ENCODE measurements at regions not wholly inside any gene's neighbourhood (a gene's known extent, or its start where the extent isn't known, plus 50 kb on each side); places are given as distances from the start of the nearest gene placed in this dataset.

- Histone ChIP-seq H3K9ac (ENCODE audit: low read depth in 1 of 2, low read length in 2 of 2) (no peak overlapping the region), H3K4me3 (ENCODE audit: low read depth in 1 of 3, low read length in 3 of 3) (no peak overlapping the region), H3K9me3 (ENCODE audit: control insufficient read depth in 4 of 4, low read length in 3 of 4) (no peaks in the 10 kb centered on the region), H3K27me3 (ENCODE audit: control insufficient read depth in 4 of 4, insufficient read depth in 4 of 4, low read length in 3 of 4) (no peaks in the 10 kb centered on the region), H3K36me3 (ENCODE audit: control insufficient read depth in 4 of 4, insufficient read depth in 3 of 4, low read depth in 1 of 4, low read length in 3 of 4) (no peaks in the 10 kb centered on the region), H3K27ac (ENCODE audit: low read depth in 1 of 2, low read length in 2 of 2) (no peak overlapping the region), H3K4me1 (ENCODE audit: control insufficient read depth in 4 of 4, insufficient read depth in 4 of 4, low read length in 3 of 4) (no peaks in the 10 kb centered on the region)
- 69% methylated on average over 5 of the region's 5 CpGs for WGBS
- no peak for TF ChIP-seq RAD21 (IDR thresholded peaks at IDR 0.05)
- TF ChIP-seq FOXA2 (IDR thresholded peaks at IDR 0.05): no peak
- no peak for TF ChIP-seq HNF4G (IDR thresholded peaks at IDR 0.05)
- no peak for TF ChIP-seq NR2F2 (IDR thresholded peaks at IDR 0.05)
- no peak for TF ChIP-seq GABPA (IDR thresholded peaks at IDR 0.05 in 1 of 2, conservative IDR thresholded peaks at IDR 0.05 in 1 of 2)
- TF ChIP-seq JUND (IDR thresholded peaks at IDR 0.05): no peak
- TF ChIP-seq, protein P1, sequence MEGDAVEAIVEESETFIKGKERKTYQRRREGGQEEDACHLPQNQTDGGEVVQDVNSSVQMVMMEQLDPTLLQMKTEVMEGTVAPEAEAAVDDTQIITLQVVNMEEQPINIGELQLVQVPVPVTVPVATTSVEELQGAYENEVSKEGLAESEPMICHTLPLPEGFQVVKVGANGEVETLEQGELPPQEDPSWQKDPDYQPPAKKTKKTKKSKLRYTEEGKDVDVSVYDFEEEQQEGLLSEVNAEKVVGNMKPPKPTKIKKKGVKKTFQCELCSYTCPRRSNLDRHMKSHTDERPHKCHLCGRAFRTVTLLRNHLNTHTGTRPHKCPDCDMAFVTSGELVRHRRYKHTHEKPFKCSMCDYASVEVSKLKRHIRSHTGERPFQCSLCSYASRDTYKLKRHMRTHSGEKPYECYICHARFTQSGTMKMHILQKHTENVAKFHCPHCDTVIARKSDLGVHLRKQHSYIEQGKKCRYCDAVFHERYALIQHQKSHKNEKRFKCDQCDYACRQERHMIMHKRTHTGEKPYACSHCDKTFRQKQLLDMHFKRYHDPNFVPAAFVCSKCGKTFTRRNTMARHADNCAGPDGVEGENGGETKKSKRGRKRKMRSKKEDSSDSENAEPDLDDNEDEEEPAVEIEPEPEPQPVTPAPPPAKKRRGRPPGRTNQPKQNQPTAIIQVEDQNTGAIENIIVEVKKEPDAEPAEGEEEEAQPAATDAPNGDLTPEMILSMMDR (IDR thresholded peaks at IDR 0.05; ENCODE audit: low read depth, low read length, missing input control): no peak
- no peak for TF ChIP-seq SP1 (IDR thresholded peaks at IDR 0.05)
- TF ChIP-seq, protein P2, sequence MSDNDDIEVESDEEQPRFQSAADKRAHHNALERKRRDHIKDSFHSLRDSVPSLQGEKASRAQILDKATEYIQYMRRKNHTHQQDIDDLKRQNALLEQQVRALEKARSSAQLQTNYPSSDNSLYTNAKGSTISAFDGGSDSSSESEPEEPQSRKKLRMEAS (IDR thresholded peaks at IDR 0.05): no peak
- TF ChIP-seq, protein P3, sequence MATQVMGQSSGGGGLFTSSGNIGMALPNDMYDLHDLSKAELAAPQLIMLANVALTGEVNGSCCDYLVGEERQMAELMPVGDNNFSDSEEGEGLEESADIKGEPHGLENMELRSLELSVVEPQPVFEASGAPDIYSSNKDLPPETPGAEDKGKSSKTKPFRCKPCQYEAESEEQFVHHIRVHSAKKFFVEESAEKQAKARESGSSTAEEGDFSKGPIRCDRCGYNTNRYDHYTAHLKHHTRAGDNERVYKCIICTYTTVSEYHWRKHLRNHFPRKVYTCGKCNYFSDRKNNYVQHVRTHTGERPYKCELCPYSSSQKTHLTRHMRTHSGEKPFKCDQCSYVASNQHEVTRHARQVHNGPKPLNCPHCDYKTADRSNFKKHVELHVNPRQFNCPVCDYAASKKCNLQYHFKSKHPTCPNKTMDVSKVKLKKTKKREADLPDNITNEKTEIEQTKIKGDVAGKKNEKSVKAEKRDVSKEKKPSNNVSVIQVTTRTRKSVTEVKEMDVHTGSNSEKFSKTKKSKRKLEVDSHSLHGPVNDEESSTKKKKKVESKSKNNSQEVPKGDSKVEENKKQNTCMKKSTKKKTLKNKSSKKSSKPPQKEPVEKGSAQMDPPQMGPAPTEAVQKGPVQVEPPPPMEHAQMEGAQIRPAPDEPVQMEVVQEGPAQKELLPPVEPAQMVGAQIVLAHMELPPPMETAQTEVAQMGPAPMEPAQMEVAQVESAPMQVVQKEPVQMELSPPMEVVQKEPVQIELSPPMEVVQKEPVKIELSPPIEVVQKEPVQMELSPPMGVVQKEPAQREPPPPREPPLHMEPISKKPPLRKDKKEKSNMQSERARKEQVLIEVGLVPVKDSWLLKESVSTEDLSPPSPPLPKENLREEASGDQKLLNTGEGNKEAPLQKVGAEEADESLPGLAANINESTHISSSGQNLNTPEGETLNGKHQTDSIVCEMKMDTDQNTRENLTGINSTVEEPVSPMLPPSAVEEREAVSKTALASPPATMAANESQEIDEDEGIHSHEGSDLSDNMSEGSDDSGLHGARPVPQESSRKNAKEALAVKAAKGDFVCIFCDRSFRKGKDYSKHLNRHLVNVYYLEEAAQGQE (IDR thresholded peaks at IDR 0.05): no peak
- no peak for TF ChIP-seq FOXA1 (IDR thresholded peaks at IDR 0.05)
- TF ChIP-seq ATF3 (IDR thresholded peaks at IDR 0.05): no peak
- no peak for TF ChIP-seq RXRA (IDR thresholded peaks at IDR 0.05)
- no peak for TF ChIP-seq EGR1 (IDR thresholded peaks at IDR 0.05; ENCODE audit: low read depth in 2 of 2)
- TF ChIP-seq HNF4A (conservative IDR thresholded peaks at IDR 0.05): no peak
- TF ChIP-seq, protein P4, sequence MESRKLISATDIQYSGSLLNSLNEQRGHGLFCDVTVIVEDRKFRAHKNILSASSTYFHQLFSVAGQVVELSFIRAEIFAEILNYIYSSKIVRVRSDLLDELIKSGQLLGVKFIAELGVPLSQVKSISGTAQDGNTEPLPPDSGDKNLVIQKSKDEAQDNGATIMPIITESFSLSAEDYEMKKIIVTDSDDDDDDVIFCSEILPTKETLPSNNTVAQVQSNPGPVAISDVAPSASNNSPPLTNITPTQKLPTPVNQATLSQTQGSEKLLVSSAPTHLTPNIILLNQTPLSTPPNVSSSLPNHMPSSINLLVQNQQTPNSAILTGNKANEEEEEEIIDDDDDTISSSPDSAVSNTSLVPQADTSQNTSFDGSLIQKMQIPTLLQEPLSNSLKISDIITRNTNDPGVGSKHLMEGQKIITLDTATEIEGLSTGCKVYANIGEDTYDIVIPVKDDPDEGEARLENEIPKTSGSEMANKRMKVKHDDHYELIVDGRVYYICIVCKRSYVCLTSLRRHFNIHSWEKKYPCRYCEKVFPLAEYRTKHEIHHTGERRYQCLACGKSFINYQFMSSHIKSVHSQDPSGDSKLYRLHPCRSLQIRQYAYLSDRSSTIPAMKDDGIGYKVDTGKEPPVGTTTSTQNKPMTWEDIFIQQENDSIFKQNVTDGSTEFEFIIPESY (IDR thresholded peaks at IDR 0.05): no peak
- no peak for TF ChIP-seq TAF1 (conservative IDR thresholded peaks at IDR 0.05)
- DNase-seq (ENCODE audit: low spot score): no peak
Observed at GRCh38 chr4:138053641-138054301, 188.4 kb downstream of the SLC7A11 start.

Measured in liver (tissue), 8 donors.